ENCODE measurements at regions not wholly inside any gene's neighbourhood (a gene's known extent, or its start where the extent isn't known, plus 50 kb on each side); places are given as distances from the start of the nearest gene placed in this dataset.

DNA sequence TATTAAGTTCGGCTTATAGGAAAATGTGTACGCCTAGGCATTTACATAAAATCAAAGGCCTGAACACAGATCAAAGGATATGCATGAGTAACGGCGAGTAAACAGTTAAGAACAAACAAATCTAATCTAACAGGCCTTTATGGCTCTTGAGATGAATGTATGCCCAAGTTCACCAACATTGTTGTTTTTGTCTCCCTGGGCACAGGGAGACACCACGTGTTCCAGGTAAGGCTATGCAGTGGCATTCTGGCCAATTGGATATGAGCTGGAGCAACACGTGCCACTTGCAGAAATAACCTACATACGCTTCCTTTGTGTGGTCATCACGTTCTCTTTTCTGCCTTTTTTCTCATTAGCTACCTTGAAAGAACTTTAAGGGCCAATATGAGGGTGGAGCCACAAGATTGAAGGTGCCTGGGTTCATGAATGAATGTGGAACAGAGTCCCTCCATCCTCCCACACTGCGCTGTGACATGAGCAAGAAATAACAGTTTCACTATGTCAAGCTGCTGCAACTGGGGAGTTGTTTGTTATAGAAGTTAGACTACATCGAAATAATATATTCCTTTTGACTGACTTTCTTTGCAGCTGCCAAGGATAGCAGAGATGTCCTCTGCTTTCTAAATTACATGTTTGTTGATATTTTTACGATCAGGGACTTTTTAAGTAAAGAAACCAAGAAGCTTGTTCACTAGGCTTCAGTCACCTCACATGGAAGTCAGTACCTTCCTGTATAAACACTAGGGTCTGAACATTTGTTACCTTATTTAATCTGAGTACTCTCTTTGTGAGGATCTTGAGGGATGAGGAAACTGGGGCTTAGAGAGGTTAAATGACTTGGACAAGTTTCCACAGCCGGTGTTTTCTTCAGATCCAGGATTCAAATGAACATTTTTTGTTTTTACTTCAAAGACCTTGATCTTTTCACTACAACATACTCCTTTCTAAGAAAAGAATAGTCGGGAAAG, 427.5 kb upstream of the TBL1XR1 start (continued):
- TF ChIP-seq, protein P1, sequence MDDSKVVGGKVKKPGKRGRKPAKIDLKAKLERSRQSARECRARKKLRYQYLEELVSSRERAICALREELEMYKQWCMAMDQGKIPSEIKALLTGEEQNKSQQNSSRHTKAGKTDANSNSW (CRISPR knock-in tag; IDR thresholded peaks at IDR 0.05; ENCODE audit: borderline replicate concordance): no peak
- TF ChIP-seq RELA (CRISPR knock-in tag; IDR thresholded peaks at IDR 0.05) (no peak), EP300 (IDR thresholded peaks at IDR 0.05; ENCODE audit: low read depth in 2 of 2, low read length in 2 of 2) (peak in 1 of 2 experiments; percentile 35; a peak in 1 of 4 replicates), EP300 (CRISPR knock-in tag; IDR thresholded peaks at IDR 0.05; ENCODE audit: borderline replicate concordance) (no peak), MAF1 (CRISPR knock-in tag; IDR thresholded peaks at IDR 0.05; ENCODE audit: borderline replicate concordance) (no peak), FOSL1 (CRISPR knock-in tag; IDR thresholded peaks at IDR 0.05; ENCODE audit: borderline replicate concordance) (peak; percentile 17; the same call in 1 of the 2 replicates), NFYC (CRISPR knock-in tag; IDR thresholded peaks at IDR 0.05) (peak; percentile 53; the same call in 1 of the 2 replicates), SRY (CRISPR knock-in tag; IDR thresholded peaks at IDR 0.05) (no peak), ASH2L (IDR thresholded peaks at IDR 0.05; ENCODE audit: insufficient read length, low read depth, low read length) (no peak), NFRKB (IDR thresholded peaks at IDR 0.05) (no peak), ZNF10 (CRISPR knock-in tag; IDR thresholded peaks at IDR 0.05; ENCODE audit: borderline replicate concordance, low read depth) (no peak), BHLHE40 (IDR thresholded peaks at IDR 0.05; ENCODE audit: low read length) (peak; percentile 29; the same call in 1 of the 2 replicates), SAFB2 (CRISPR knock-in tag; IDR thresholded peaks at IDR 0.05; ENCODE audit: borderline replicate concordance, low read depth) (no peak), ZNF674 (CRISPR knock-in tag; IDR thresholded peaks at IDR 0.05; ENCODE audit: low read depth) (no peak), NFIC (IDR thresholded peaks at IDR 0.05; ENCODE audit: low read length) (no peak), ATF1 (CRISPR knock-in tag; IDR thresholded peaks at IDR 0.05) (no peak), GLI4 (CRISPR knock-in tag; IDR thresholded peaks at IDR 0.05; ENCODE audit: borderline replicate concordance) (no peak), GATAD2A (CRISPR knock-in tag; IDR thresholded peaks at IDR 0.05) (peak; percentile 30; the same call in 1 of the 2 replicates)
- TF ChIP-seq, protein P2, sequence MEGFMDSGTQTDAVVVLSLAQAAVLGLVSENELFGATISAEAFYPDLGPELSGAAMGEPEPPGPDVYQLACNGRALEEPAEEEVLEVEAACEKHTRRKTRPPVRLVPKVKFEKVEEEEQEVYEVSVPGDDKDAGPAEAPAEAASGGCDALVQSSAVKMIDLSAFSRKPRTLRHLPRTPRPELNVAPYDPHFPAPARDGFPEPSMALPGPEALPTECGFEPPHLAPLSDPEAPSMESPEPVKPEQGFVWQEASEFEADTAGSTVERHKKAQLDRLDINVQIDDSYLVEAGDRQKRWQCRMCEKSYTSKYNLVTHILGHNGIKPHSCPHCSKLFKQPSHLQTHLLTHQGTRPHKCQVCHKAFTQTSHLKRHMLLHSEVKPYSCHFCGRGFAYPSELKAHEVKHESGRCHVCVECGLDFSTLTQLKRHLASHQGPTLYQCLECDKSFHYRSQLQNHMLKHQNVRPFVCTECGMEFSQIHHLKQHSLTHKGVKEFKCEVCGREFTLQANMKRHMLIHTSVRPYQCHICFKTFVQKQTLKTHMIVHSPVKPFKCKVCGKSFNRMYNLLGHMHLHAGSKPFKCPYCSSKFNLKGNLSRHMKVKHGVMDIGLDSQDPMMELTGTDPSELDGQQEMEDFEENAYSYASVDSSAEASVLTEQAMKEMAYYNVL (CRISPR knock-in tag; IDR thresholded peaks at IDR 0.05; ENCODE audit: borderline replicate concordance): no peak
- TF ChIP-seq, protein P3, sequence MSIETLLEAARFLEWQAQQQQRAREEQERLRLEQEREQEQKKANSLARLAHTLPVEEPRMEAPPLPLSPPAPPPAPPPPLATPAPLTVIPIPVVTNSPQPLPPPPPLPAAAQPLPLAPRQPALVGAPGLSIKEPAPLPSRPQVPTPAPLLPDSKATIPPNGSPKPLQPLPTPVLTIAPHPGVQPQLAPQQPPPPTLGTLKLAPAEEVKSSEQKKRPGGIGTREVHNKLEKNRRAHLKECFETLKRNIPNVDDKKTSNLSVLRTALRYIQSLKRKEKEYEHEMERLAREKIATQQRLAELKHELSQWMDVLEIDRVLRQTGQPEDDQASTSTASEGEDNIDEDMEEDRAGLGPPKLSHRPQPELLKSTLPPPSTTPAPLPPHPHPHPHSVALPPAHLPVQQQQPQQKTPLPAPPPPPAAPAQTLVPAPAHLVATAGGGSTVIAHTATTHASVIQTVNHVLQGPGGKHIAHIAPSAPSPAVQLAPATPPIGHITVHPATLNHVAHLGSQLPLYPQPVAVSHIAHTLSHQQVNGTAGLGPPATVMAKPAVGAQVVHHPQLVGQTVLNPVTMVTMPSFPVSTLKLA (IDR thresholded peaks at IDR 0.05): peak; percentile 84
- TF ChIP-seq, protein P4, sequence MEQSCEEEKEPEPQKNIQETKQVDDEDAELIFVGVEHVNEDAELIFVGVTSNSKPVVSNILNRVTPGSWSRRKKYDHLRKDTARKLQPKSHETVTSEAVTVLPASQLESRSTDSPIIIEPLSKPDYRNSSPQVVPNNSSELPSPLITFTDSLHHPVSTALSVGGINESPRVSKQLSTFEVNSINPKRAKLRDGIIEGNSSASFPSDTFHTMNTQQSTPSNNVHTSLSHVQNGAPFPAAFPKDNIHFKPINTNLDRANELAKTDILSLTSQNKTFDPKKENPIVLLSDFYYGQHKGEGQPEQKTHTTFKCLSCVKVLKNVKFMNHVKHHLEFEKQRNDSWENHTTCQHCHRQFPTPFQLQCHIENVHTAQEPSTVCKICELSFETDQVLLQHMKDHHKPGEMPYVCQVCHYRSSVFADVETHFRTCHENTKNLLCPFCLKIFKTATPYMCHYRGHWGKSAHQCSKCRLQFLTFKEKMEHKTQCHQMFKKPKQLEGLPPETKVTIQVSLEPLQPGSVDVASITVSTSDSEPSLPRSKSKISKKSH (CRISPR knock-in tag; IDR thresholded peaks at IDR 0.05; ENCODE audit: borderline replicate concordance): no peak
- TF ChIP-seq, protein P5, sequence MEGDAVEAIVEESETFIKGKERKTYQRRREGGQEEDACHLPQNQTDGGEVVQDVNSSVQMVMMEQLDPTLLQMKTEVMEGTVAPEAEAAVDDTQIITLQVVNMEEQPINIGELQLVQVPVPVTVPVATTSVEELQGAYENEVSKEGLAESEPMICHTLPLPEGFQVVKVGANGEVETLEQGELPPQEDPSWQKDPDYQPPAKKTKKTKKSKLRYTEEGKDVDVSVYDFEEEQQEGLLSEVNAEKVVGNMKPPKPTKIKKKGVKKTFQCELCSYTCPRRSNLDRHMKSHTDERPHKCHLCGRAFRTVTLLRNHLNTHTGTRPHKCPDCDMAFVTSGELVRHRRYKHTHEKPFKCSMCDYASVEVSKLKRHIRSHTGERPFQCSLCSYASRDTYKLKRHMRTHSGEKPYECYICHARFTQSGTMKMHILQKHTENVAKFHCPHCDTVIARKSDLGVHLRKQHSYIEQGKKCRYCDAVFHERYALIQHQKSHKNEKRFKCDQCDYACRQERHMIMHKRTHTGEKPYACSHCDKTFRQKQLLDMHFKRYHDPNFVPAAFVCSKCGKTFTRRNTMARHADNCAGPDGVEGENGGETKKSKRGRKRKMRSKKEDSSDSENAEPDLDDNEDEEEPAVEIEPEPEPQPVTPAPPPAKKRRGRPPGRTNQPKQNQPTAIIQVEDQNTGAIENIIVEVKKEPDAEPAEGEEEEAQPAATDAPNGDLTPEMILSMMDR (CRISPR knock-in tag; IDR thresholded peaks at IDR 0.05): peak; percentile 53
